ENCODE measurements at regions not wholly inside any gene's neighbourhood (a gene's known extent, or its start where the extent isn't known, plus 50 kb on each side); places are given as distances from the start of the nearest gene placed in this dataset.

DNA sequence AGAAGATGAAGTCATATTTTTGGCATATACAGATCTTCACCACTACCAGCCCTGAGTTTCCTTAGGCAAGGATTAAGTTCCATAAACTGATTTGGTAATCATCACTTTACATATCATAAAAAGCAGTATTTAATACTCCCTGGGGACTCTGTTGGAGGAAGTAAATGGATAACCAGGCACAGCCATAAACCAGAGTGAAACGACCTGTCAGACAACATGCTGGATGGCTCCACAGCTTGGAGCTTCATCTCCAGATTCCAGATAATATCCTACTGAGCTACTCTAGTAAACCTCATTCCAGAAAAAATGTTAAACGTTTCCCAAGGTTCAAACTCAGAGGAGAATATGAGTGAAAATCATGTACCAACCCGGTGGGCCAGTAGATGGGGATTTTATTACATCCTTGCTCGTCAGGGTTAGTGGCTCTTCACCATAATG, 109.2 kb downstream of the BASP1 start:
- TF ChIP-seq CTCF (IDR thresholded peaks at IDR 0.05; ENCODE audit: borderline replicate concordance, control extremely low read depth, extremely low read depth, insufficient read depth, missing control alignments): no peak
- no peak for DNase-seq (ENCODE audit: low spot score)
- in situ Hi-C loops (cut with MboI; ENCODE audit: low sequenced_read_pairs, unreplicated experiment): no loop called here

GRCh38 chr5:17327048-17327625, 109.7 kb downstream of the BASP1 start:
- in situ Hi-C loops (cut with MboI; ENCODE audit: low sequenced_read_pairs, unreplicated experiment): no loop called here
- no peak for TF ChIP-seq CTCF (IDR thresholded peaks at IDR 0.05; ENCODE audit: borderline replicate concordance, control extremely low read depth, extremely low read depth, insufficient read depth, missing control alignments)
- DNase-seq (ENCODE audit: low spot score): no peak

DNA sequence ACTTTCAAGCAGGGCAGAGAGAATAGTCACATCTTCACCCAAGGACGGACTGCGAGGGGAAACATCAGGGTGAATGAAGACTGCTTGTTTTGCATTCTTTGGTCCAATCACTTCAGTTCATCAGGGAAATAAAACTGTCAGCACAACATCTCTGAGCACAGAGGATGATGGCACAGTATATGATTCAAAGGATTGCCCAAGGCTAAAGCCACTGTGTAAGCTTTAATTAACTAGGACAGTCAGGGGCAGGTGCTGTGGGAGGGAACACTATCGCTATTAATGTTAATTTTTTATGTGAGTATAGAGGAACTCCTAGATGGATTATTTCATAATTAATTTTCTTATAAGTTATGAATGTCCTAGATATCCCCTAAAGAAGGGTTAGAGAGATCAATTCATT, 112.1 kb downstream of the BASP1 start:
- no peak for DNase-seq (ENCODE audit: low spot score)
- in situ Hi-C loops (cut with MboI; ENCODE audit: low sequenced_read_pairs, unreplicated experiment): no loop called here
- no peak for TF ChIP-seq CTCF (IDR thresholded peaks at IDR 0.05; ENCODE audit: borderline replicate concordance, control extremely low read depth, extremely low read depth, insufficient read depth, missing control alignments)

DNA sequence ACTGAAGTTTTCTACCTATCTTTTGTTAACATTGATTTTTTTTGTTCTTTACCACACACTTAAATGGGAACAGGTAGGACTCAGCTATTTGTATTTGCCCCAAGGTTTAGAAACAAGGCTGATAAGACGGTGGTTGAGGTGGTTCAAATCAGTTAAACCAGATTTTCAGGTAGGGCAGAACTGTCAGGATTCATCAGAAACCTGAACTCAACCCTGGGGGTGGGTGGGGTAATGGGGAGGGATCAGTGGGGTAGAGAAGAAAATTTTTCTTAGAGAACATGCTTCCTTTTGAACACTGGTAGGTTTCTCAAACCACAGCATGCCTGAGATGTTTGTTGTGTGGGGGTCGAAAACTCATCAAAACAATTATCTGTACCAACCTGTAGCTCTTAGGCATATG, 113.0 kb downstream of the BASP1 start:
- in situ Hi-C loops (cut with MboI; ENCODE audit: low sequenced_read_pairs, unreplicated experiment): no loop called here
- no peak for TF ChIP-seq CTCF (IDR thresholded peaks at IDR 0.05; ENCODE audit: borderline replicate concordance, control extremely low read depth, extremely low read depth, insufficient read depth, missing control alignments)
- no peak for DNase-seq (ENCODE audit: low spot score)

DNA sequence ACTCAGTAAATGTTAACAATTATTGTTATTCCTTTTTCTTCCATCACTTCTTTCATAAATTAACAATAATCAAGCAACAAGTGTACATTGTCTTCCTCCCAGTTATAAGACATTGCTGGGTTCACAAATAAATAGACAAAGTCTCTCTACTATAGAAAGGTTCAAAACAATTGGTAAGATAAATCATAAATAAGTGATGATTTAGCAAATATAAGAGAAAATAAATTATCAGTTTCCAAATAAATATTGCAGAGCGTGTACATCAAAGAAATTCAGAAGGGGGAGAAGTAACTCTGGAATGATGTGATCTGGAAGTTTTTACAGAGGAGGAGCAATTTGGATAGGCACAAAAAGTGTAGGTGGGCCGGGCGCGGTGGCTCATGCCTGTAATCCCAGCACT, 114.2 kb downstream of the BASP1 start:
- in situ Hi-C loops (cut with MboI; ENCODE audit: low sequenced_read_pairs, unreplicated experiment): no loop called here

GRCh38 chr5:17333755-17334154, 116.3 kb downstream of the BASP1 start:
- DNase-seq (ENCODE audit: low spot score): no peak
- in situ Hi-C loops (cut with MboI; ENCODE audit: low sequenced_read_pairs, unreplicated experiment): no loop called here
- no peak for TF ChIP-seq CTCF (IDR thresholded peaks at IDR 0.05; ENCODE audit: borderline replicate concordance, control extremely low read depth, extremely low read depth, insufficient read depth, missing control alignments)

More for the DNA sequence above, 114.2 kb downstream of the BASP1 start:
- DNase-seq (ENCODE audit: low spot score): no peak
- no peak for TF ChIP-seq CTCF (IDR thresholded peaks at IDR 0.05; ENCODE audit: borderline replicate concordance, control extremely low read depth, extremely low read depth, insufficient read depth, missing control alignments)

All from GM13976 (cell line).